HG02759 (cell line): ENCODE measurements at regions not wholly inside any gene's neighbourhood (a gene's known extent, or its start where the extent isn't known, plus 50 kb on each side); places are given as distances from the start of the nearest gene placed in this dataset.

Source experiments
- ATAC-seq: cut with Tn5 transposase; IDR thresholded peaks from one replicate; pipeline ENCODE4 v1.9.1; 2021; ENCODE audit warnings: mild to moderate bottlenecking, moderate library complexity; ENCODE audit not compliant: unreplicated experiment

DNA sequence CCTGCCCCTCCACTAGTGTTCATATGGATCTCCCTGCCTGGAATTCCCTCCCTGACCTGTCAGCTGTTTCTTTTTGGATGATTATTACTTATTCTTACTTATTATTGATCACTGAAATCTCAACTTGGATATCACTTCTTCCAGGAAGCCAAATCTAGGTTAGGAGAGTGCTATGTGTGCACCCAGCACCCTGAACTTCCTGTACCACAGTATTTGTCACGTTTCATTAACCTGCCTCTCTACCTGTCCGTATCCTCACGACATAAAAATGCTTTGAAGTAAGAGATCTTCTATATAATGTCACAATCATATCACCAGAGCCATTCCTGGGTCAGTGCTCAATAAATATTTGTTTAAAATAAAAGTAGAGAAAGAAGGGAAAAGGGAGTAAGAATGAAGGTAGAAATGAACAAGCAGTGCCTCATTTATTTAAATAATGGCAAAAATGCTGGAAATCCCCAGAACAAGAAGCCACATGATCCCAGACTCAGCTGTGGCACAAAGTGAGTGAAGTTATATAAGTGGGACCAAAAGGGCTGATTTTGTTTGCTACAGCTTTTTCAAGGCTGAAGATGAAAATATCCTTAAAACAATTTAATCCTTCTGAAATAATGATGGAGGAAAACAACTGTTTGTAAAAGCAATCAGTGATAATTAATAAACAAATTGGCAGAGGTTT is 88.0 kb upstream of the MANEA start:
- no peak for ATAC-seq

GRCh38 chr6:95496769-95497426 is 80.4 kb upstream of the MANEA start:
- no peak for ATAC-seq

DNA sequence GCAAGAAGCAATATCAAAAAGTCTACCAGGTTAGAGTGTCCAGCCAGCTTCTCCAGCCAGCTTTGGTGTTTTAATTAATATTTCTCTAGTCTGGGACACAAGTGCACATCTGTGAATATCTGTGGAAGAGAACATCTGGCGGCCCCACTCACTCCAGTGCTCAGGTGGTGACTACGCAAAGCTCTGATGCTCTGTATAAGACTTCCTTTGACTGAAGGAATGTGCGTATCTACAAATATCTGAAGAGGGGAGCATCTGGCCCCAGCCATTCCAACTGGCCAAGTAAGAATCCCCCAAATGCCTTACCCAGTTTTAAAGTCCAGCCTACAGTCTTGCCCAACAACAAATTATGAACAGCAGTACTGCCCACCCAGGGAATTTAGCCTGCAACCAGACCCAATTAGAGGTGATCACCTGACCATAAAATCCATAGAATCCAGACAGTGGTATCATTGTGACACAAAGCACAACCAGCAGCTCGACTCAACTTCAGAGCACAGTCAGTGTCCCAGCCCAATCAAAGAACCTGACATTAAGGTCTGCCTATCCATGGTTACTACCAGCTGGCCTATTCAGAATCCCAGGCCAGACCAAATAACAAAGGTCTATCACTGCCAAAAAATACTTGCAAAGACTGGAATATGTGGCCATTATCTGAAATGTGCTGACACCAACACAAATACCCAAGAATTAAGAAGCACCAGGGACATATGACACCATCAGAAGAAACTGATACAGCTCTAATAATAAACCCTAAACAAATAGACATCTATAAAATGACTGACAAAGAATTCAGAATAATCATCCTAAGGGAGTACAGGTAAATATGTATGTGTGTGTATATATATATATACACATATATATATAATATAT is 76.1 kb upstream of the MANEA start:
- ATAC-seq: no peak

- ATAC-seq: no peak
These were observed 73.8 kb upstream of the MANEA start for GRCh38 chr6:95503568-95503967.

DNA sequence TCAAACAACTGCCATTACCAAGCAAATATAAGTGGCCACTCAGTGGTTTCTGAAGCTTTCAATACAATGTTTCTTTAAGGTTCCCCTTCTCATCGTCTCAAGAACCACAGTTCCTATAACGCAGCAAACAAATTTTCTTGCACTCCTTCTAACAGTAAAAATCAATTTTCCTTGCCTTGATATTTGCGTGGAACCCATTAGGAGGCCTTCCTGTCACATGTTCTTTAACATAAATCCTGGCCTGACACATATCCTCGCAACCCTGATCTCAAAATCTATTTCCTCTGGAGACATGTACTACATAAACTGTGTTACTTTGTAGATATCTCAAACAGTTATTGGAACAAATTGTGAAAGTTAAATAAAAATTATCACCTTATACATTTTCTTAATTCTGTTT is 65.9 kb upstream of the MANEA start:
- ATAC-seq: no peak

- no peak for ATAC-seq
These were observed 61.4 kb upstream of the MANEA start for GRCh38 chr6:95515975-95516374.

DNA sequence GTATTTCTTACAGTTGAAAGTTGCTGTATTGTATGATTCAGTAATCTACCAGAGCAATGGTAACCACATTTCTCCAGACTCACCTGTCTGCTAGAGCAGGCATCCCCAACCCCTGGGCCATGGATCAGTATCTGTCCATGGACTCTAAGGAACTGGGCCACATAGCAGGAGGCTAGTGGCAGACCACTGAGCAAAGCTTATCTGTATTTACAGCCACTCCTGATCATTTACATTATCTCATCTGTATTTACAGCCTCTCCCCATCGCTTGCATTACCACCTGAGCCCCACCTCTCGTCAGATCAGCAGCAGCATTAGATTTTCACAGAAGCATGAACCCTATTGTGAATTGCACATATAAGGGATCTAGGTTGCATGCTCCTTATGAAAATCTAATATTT is 60.3 kb upstream of the MANEA start:
- ATAC-seq: no peak

- ATAC-seq: no peak
These were observed 59.8 kb upstream of the MANEA start for GRCh38 chr6:95517568-95517967.

DNA sequence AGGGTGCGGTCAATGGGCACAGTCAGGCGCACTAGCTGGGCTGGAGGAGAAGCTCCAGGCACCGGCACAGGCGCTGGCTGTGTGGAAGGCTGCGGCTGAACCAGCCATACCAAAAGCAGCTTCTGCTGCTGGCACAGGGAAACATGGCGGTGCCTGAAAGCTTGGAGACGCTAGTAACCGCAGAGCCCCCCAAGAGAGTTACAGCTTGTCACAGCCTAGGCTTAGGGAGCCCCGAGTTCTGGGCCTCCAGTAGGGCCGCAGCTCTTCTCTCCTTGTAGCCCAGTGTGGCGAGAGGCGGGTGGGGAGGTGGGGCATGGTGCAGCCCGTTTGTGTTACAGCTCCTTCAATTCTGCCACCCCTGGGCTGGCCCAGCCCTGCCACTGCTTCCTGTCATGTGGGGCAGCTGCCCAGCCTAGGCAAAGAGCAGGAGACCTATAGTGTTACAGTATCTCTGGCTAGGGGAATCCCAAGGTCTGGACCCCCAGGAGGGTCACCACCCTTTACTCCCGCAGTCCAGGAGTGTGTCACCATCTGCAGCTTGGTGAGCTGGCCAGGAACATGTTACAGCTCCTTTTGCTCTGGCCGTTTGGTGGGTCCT is 58.6 kb upstream of the MANEA start:
- no peak for ATAC-seq

DNA sequence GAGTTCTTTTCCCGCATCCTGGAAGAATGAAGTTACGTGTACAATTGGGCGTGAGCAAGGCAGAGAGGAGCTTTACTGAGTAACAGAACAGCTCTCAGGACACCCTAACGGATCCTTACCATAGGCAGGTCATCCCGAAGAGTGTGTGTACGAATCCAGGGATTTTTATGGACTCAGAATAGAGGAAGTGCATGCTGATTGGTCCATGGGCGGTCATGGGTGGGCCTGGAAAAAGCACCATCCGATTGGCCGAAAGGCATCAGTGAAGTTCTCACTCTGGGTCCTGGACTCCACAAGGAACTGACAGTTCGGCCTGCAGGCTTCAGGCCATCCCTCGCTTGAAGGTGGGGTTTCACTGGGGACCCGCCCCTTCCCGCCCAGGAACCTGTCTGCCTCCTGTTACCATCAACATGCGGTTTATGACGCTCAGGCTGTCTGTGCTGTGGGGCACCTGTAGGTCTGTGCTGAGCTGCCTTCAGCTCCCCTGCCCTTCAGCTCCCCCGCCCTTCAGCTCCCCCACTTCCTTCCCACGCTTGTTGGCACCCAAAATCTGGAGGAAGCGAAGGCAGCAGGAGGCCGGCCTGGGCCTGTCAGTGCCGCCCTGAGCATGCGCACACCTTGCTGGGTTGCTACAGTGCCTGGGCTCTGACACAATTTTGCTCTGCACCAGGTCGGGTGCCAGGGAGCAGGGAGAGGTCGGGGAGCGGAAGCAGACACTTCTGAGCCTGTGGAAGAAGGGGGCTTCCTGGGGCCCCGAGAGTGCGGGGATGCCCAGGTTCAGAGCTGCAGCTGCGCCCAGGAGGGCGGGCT is 57.9 kb upstream of the MANEA start:
- ATAC-seq: no peak

DNA sequence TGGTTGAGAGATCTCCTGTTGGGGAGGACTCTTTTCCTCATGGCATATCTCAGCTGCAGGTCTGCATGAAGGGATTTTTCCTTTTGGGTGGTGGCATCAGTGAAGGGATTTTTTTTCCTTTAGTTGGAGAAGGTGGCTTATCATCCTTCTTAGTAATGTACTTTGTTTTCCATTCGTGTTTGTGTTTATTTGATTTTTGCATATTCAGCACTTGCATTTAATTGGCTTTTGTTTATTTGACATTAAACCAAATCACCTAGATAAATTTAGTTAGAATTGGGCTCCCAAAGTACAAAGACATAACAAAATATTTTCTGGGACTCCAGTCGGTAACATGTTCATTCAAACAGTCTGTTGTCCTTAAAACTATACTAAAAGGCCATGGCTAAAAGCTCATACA is 56.2 kb upstream of the MANEA start:
- no peak for ATAC-seq
